Choroid plexus epithelial cell (primary cell): ENCODE measurements at regions not wholly inside any gene's neighbourhood (a gene's known extent, or its start where the extent isn't known, plus 50 kb on each side); places are given as distances from the start of the nearest gene placed in this dataset.
A peak's percentile ranks its signal among the peaks of the same experiment; 100 is the strongest.
"Not testable (repeated sequence)": the region's sequence is repeated elsewhere in the genome, so short reads cannot be mapped to it uniquely, and the experiment has no call there.

Experiments used
- DNase-seq: peaks from one replicate; pipeline ENCODE4 v3.0.0-alpha.2; 2010; ENCODE audit warnings: low read depth
- H3K4me3 ChIP-seq: 2 replicates; pipeline ENCODE4 v1.5.1; 2011; ENCODE audit warnings: low read depth, mild to moderate bottlenecking, control low read depth, low read length, moderate library complexity
- TF ChIP-seq, protein P1 (sequence below): conservative IDR thresholded peaks from 2 replicates; pipeline ENCODE4 v1.5.1; 2011; ENCODE audit warnings: low read depth, mild to moderate bottlenecking, control low read depth, inconsistent platforms, low read length, moderate library complexity

DNA sequence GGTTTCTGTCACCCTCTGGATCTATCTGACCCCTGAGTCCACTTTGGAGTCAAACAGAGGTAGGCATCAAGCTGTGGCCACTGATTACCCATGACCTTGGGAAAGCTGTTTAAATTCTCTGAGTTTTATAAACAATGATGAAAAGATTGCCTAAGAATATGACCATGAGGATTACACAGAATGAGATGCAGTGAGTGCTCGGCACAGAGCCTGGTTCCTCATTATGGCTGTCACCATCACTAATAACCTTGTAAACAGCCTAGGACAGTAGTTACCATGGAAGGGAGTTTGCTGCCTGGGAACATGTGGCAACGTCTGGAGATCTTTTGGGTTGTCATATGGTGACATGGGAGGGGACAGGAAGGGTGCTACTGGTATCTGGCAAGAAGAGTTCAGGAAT, 248.3 kb upstream of the KAZN start:
- no peak overlapping the region for H3K4me3 ChIP-seq
- TF ChIP-seq, protein P1, sequence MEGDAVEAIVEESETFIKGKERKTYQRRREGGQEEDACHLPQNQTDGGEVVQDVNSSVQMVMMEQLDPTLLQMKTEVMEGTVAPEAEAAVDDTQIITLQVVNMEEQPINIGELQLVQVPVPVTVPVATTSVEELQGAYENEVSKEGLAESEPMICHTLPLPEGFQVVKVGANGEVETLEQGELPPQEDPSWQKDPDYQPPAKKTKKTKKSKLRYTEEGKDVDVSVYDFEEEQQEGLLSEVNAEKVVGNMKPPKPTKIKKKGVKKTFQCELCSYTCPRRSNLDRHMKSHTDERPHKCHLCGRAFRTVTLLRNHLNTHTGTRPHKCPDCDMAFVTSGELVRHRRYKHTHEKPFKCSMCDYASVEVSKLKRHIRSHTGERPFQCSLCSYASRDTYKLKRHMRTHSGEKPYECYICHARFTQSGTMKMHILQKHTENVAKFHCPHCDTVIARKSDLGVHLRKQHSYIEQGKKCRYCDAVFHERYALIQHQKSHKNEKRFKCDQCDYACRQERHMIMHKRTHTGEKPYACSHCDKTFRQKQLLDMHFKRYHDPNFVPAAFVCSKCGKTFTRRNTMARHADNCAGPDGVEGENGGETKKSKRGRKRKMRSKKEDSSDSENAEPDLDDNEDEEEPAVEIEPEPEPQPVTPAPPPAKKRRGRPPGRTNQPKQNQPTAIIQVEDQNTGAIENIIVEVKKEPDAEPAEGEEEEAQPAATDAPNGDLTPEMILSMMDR, result no peak
- DNase-seq, result no peak

DNA sequence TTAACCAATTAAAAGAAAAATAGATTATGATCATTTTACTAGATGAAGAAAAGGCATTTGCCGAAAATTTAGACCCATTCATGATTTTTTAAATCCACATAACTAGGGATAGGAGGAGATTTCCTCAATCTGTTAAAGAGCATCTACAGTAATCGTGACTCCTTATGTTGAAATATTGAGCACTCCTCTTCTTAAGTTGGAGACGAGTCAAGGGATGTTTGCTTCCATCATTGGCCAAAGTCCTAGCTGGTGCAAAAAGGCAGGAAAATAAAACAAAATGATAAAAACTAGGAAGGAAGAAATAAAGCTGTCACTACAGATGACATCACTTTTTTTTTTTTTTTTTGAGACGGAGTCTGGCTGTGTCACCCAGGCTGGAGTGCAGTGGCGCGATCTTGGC, 245.6 kb upstream of the KAZN start:
- H3K4me3 ChIP-seq, result no peak overlapping the region
- TF ChIP-seq, protein P1, result no peak
- no peak for DNase-seq

DNA sequence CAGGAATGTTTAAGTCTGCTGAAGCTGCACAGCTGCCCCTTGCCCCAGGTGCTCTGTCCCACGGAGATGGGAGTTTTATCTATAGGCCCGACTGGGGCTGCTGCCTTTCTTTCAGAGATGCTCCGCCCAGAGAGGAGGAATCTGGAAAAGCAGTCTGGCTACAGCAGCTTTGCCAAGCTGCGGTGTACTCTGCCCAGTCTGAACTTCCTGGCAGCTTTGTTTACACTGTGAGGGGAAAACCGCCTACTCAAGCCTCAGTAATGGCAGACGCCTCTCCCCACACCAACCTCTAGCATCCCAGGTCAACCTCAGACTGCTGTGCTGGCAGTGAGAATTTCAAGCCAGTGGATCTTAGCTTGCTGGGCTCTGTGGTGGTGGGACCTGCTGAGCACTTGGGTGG, 237.5 kb upstream of the KAZN start:
- H3K4me3 ChIP-seq, DNase-seq: not testable (repeated sequence)

GRCh38 chr1:14362331-14362730, 236.2 kb upstream of the KAZN start:
- no peak overlapping the region for H3K4me3 ChIP-seq
- no peak for DNase-seq
- TF ChIP-seq, protein P1, result no peak

DNA sequence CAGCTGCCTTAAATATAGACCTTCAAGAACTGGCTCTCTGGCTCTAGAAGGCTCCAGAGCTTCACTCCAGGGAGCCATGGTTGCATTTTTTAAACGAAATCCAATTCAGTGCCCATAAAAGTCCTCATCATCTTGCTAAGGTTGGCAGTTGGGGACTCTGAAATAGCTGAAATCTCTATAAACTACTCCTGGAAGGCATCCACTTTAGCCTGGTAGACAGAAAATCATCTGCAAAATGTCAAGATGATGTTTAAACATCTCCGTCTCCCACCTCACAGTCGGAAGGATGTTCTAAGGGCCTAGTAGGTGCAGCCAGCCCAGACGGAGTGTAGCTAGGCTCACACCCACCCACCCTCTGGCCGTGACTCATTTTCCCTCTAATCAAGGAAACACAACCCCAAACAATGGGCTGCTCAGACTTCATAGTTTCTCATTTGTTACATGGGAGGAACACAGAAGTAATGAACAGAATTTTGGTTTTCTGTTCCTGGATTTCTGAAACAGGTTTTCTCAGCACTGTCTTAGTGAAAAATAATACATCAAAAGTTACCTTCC, 235.4 kb upstream of the KAZN start:
- H3K4me3 ChIP-seq, result no peak overlapping the region
- no peak for DNase-seq
- TF ChIP-seq, protein P1, result no peak

DNA sequence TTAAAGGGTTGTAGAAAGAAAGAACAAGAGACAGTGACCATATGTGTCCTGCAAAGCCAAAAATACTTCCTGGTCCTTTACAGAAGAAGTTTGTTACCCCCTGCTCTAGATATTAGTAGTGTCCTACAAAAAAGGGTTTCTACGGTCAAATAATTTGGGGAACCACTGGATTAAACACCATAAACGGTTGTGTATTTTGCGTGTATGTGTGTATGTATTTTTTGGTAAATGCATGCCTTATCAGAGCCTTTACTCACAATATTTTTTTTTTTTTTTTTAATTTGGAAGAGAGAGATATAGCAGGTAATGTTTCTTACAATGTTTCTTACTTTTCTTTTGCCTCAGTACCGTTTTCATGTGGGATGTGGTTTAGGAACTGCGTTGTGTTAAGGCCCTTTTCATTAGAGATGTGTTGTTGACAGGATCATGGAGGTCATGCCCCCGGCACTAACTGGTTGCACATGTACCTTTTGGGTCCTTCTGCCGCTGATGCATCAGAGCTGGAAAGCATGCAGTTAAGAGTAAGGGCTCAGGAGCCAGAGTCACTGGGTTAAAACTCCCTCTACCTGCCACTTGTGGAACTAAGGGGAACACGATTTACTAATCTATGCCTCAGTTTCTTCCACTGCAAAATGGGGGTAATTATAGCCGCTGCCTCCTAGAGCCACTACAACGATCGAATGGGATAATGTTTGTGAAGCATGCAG, 234.6 kb upstream of the KAZN start:
- DNase-seq, result no peak
- TF ChIP-seq, protein P1, result peak; percentile 14

DNA sequence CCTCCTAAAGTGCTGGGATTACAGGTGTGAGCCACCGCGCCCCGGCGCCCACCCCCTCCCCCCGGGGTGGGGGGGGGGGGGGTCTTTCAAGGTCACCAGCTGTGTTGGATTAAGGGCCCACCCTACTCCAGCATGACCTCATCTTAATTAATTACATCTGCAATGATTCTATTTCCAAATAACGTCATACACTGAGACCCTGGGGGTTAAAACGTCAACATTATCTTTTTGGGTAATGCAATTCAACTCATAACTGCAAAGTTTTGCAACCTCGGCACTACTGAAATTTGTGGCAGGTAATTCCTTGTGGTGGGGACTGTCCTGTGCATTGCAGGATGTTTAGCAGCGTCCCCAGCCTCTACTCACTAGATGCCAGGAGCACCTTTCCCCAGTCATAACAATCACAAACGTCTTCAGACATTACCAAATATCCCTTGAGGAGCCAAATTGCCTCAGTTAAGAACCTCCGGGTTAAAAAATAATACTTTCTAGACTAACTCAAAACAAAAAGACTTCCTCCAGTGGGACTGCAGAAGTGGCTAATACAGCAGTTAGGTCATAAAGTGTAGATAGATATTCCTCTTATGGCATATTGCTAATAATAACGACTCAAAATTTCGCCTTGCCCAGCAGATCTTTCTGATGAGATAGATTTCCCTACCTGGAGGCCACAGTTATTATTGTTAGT, 233.0 kb upstream of the KAZN start:
- DNase-seq, result no peak
- TF ChIP-seq, protein P1, result no peak
- H3K4me3 ChIP-seq, result no peak overlapping the region

More for the DNA sequence above, 234.6 kb upstream of the KAZN start:
- H3K4me3 ChIP-seq, result no peak overlapping the region
